ENCODE measurements at regions not wholly inside any gene's neighbourhood (a gene's known extent, or its start where the extent isn't known, plus 50 kb on each side); places are given as distances from the start of the nearest gene placed in this dataset.
"Not testable (repeated sequence)": the region's sequence is repeated elsewhere in the genome, so short reads cannot be mapped to it uniquely, and the experiment has no call there.

- DNase-seq, result no peak
Observed at GRCh38 chr3:67064105-67064504, 66.0 kb downstream of the KBTBD8 start.

- DNase-seq, result no peak
Observed at GRCh38 chr3:67067251-67067650, 69.1 kb downstream of the KBTBD8 start.

- not testable (repeated sequence) for DNase-seq
Observed at GRCh38 chr3:67072640-67073039, 74.5 kb downstream of the KBTBD8 start.

- DNase-seq, result no peak
Observed at GRCh38 chr3:67073812-67074211, 75.7 kb downstream of the KBTBD8 start.

GRCh38 chr3:67075295-67075694 is 77.2 kb downstream of the KBTBD8 start:
- no peak for DNase-seq

- DNase-seq, result no peak
Observed at GRCh38 chr3:67076607-67077006, 78.5 kb downstream of the KBTBD8 start.

GRCh38 chr3:67077656-67078055 is 79.5 kb downstream of the KBTBD8 start:
- no peak for DNase-seq

GRCh38 chr3:67082533-67083024 is 84.5 kb downstream of the KBTBD8 start:
- DNase-seq, result no peak

GRCh38 chr3:67083277-67083676 is 85.2 kb downstream of the KBTBD8 start:
- peak in 4 of 6 experiments; percentile 2 to 71 (median 63) for DNase-seq

- no peak for DNase-seq
Observed at GRCh38 chr3:67087788-67088187, 89.7 kb downstream of the KBTBD8 start.

GRCh38 chr3:67090474-67090873 is 92.4 kb downstream of the KBTBD8 start:
- no peak for DNase-seq

- no peak for DNase-seq
Observed at GRCh38 chr3:67093305-67093704, 95.2 kb downstream of the KBTBD8 start.

- DNase-seq, result no peak
Observed at GRCh38 chr3:67094167-67094566, 96.1 kb downstream of the KBTBD8 start.

GRCh38 chr3:67094774-67095173 is 96.7 kb downstream of the KBTBD8 start:
- DNase-seq, result no peak

- no peak for DNase-seq
Observed at GRCh38 chr3:67104388-67104787, 106.3 kb downstream of the KBTBD8 start.

- no peak for DNase-seq
Observed at GRCh38 chr3:67106874-67107273, 108.8 kb downstream of the KBTBD8 start.

GRCh38 chr3:67109651-67110204 is 111.6 kb downstream of the KBTBD8 start:
- DNase-seq, result peak in 1 of 6 experiments; percentile 1

- DNase-seq, result peak; percentile 39 to 79 (median 52)
Observed at GRCh38 chr3:67113802-67114407, 115.8 kb downstream of the KBTBD8 start.

GRCh38 chr3:67118122-67118521 is 120.0 kb downstream of the KBTBD8 start:
- no peak for DNase-seq

- DNase-seq, result no peak
Observed at GRCh38 chr3:67118635-67119034, 120.5 kb downstream of the KBTBD8 start.

- no peak for DNase-seq
Observed at GRCh38 chr3:67123914-67124313, 125.8 kb downstream of the KBTBD8 start.

- DNase-seq, result no peak
Observed at GRCh38 chr3:67127254-67127653, 129.1 kb downstream of the KBTBD8 start.

- no peak for DNase-seq
Observed at GRCh38 chr3:67142432-67142831, 144.3 kb downstream of the KBTBD8 start.

GRCh38 chr3:67145738-67146137 is 147.6 kb downstream of the KBTBD8 start:
- no peak for DNase-seq

- DNase-seq, result no peak
Observed at GRCh38 chr3:67154429-67154828, 156.3 kb downstream of the KBTBD8 start.

Measured in stimulated activated naive CD4-positive, alpha-beta T cell (primary cell).